ENCODE measurements at regions not wholly inside any gene's neighbourhood (a gene's known extent, or its start where the extent isn't known, plus 50 kb on each side); places are given as distances from the start of the nearest gene placed in this dataset.

GRCh38 chr3:198107840-198108734 lies 148.1 kb downstream of the LMLN start (continued):
- no peak for TF ChIP-seq PATZ1 (CRISPR knock-in tag; IDR thresholded peaks at IDR 0.05; ENCODE audit: borderline replicate concordance)
- no peak for TF ChIP-seq ZNF184 (CRISPR knock-in tag; IDR thresholded peaks at IDR 0.05)
- TF ChIP-seq RFX7 (CRISPR knock-in tag; IDR thresholded peaks at IDR 0.05) = no peak
- TF ChIP-seq TBL1XR1 (IDR thresholded peaks at IDR 0.05; ENCODE audit: low read length in 2 of 2) = no peak
- no peak for TF ChIP-seq JUN (IDR thresholded peaks at IDR 0.05; ENCODE audit: borderline replicate concordance, low read depth, low read length)
- no peak for TF ChIP-seq JUN (CRISPR knock-in tag; IDR thresholded peaks at IDR 0.05; ENCODE audit: borderline replicate concordance)
- no peak for TF ChIP-seq NCOA4 (IDR thresholded peaks at IDR 0.05; ENCODE audit: partially characterized antibody)
- no peak for TF ChIP-seq ZNF551 (CRISPR knock-in tag; IDR thresholded peaks at IDR 0.05)
- TF ChIP-seq ETS1 (conservative IDR thresholded peaks at IDR 0.05; ENCODE audit: control insufficient read depth, low read depth, low read length) = no peak
- no peak for TF ChIP-seq TEAD1 (CRISPR knock-in tag; IDR thresholded peaks at IDR 0.05)
- TF ChIP-seq ZBTB8A (IDR thresholded peaks at IDR 0.05; ENCODE audit: partially characterized antibody) = no peak
- TF ChIP-seq HOMEZ (CRISPR knock-in tag; IDR thresholded peaks at IDR 0.05) = no peak
- TF ChIP-seq RBM15 (IDR thresholded peaks at IDR 0.05; ENCODE audit: insufficient read depth, low read length) = no peak
- no peak for TF ChIP-seq CREB1 (IDR thresholded peaks at IDR 0.05)
- no peak for TF ChIP-seq CREB1 (CRISPR knock-in tag; IDR thresholded peaks at IDR 0.05)
- TF ChIP-seq TCF3 (CRISPR knock-in tag; IDR thresholded peaks at IDR 0.05) = peak; percentile 59
- no peak for TF ChIP-seq USF1 (CRISPR knock-in tag; IDR thresholded peaks at IDR 0.05)
- no peak for TF ChIP-seq HNRNPK (IDR thresholded peaks at IDR 0.05; ENCODE audit: low read depth, low read length, poor library complexity, severe bottlenecking)
- no peak for TF ChIP-seq FOXK1 (CRISPR knock-in tag; IDR thresholded peaks at IDR 0.05; ENCODE audit: borderline replicate concordance)
- no peak for TF ChIP-seq MYC (IDR thresholded peaks at IDR 0.05; ENCODE audit: low read depth, low read length)
- no peak for TF ChIP-seq MYC (CRISPR knock-in tag; IDR thresholded peaks at IDR 0.05; ENCODE audit: borderline replicate concordance, low read depth)
- TF ChIP-seq TOE1 (IDR thresholded peaks at IDR 0.05; ENCODE audit: borderline replicate concordance) = no peak
- no peak for TF ChIP-seq TOE1 (CRISPR knock-in tag; IDR thresholded peaks at IDR 0.05; ENCODE audit: borderline replicate concordance, low read depth)

Measured in K562 (cell line).